K562 (cell line): ENCODE measurements at regions not wholly inside any gene's neighbourhood (a gene's known extent, or its start where the extent isn't known, plus 50 kb on each side); places are given as distances from the start of the nearest gene placed in this dataset.

Experiments
- ARID1B ChIP-seq: fragments of 450-650 bp; IDR thresholded peaks from 2 replicates; pipeline ENCODE4 v1.6.1; 2016; ENCODE audit warnings: antibody characterized with exemption, mild to moderate bottlenecking, inconsistent platforms
- CCAR2 ChIP-seq: fragments of 200-400 bp; formaldehyde crosslinking; IDR thresholded peaks from 2 replicates; pipeline ENCODE4 v1.6.1; 2017; ENCODE audit warnings: mild to moderate bottlenecking, low read depth, low read length
- CHD2 ChIP-seq: IDR thresholded peaks from 2 replicates; pipeline ENCODE4 v1.6.1; 2011; ENCODE audit warnings: low read depth, low read length
- ESRRA ChIP-seq: fragments of 450-650 bp; IDR thresholded peaks from 2 replicates; pipeline ENCODE4 v1.6.1; 2014; ENCODE audit warnings: low read depth, mild to moderate bottlenecking, moderate library complexity, borderline replicate concordance
- FOSL1 ChIP-seq: fragments of 200-800 bp; sonication (Bioruptor generic); conservative IDR thresholded peaks from 2 replicates; pipeline ENCODE4 v1.6.1; 2016; ENCODE audit warnings: missing genetic modification characterization, missing compliant biosample characterization
- GATAD2A ChIP-seq: fragments of 450-650 bp; IDR thresholded peaks from 2 replicates; pipeline ENCODE4 v1.6.1; 2017
- GTF2F1 ChIP-seq: IDR thresholded peaks from 2 replicates; pipeline ENCODE4 v1.6.1; 2011; ENCODE audit warnings: low read depth, low read length, improper control_type of control experiment
- PHF8 ChIP-seq: fragments of 200-600 bp; sonication (generic); IDR thresholded peaks from 2 replicates; pipeline ENCODE4 v1.6.1; 2012; ENCODE audit warnings: mixed run types, mild to moderate bottlenecking, inconsistent platforms, low read length, moderate library complexity, borderline replicate concordance
- RAD51 ChIP-seq: fragments of 450-650 bp; IDR thresholded peaks from 2 replicates; pipeline ENCODE4 v1.7.1; 2016; ENCODE audit warnings: low read depth, mild to moderate bottlenecking, borderline replicate concordance
- RFX5 ChIP-seq: IDR thresholded peaks from 2 replicates; pipeline ENCODE4 v1.6.1; 2011; ENCODE audit warnings: low read depth, mild to moderate bottlenecking, improper control_type of control experiment, low read length
- SOX6 ChIP-seq: fragments of 450-650 bp; IDR thresholded peaks from 2 replicates; pipeline ENCODE4 v1.6.1; 2014; ENCODE audit warnings: mild to moderate bottlenecking
- SP1 ChIP-seq: sonication (generic); formaldehyde crosslinking; IDR thresholded peaks from 2 replicates; pipeline ENCODE4 v1.8.1; 2022; ENCODE audit warnings: mild to moderate bottlenecking, missing genetic modification reagents
- UBTF ChIP-seq, 2 experiments: IDR thresholded peaks; 2 replicates each; pipeline ENCODE4 v1.6.1; 2012; ENCODE audit warnings: improper control_type of control experiment in 2 of 2, low read depth in 2 of 2, low read length in 2 of 2, borderline replicate concordance in 1 of 2
- XRCC4 ChIP-seq: IDR thresholded peaks from one replicate; pipeline ENCODE4 v1.6.1; 2011; ENCODE audit not compliant: insufficient read depth, insufficient read length; ENCODE audit errors: extremely low read depth
- ZFPM2 ChIP-seq: fragments of 250-450 bp; sonication (Bioruptor Pico); IDR thresholded peaks from 2 replicates; pipeline ENCODE4 v1.5.1; 2022; ENCODE audit warnings: mild to moderate bottlenecking
- ZNF232 ChIP-seq: sonication (generic); formaldehyde crosslinking; IDR thresholded peaks from 2 replicates; pipeline ENCODE4 v1.8.0; 2022; ENCODE audit warnings: mild to moderate bottlenecking, missing genetic modification reagents
- ZNF324 ChIP-seq: fragments of 250-450 bp; sonication (Bioruptor Pico); IDR thresholded peaks from 2 replicates; pipeline ENCODE4 v1.4.0; 2020; ENCODE audit warnings: mild to moderate bottlenecking
- ZNF431 ChIP-seq: sonication (generic); formaldehyde crosslinking; IDR thresholded peaks from 2 replicates; pipeline ENCODE4 v1.8.0; 2022; ENCODE audit warnings: mild to moderate bottlenecking, missing genetic modification reagents
- ZNF76 ChIP-seq: fragments of 250-450 bp; sonication (Bioruptor Pico); IDR thresholded peaks from 2 replicates; pipeline ENCODE4 v1.4.0; 2020; ENCODE audit warnings: mild to moderate bottlenecking, moderate library complexity, borderline replicate concordance
- ZNF766 ChIP-seq: fragments of 200-800 bp; sonication (Bioruptor generic); conservative IDR thresholded peaks from 2 replicates; pipeline ENCODE4 v1.6.1; 2016; ENCODE audit warnings: missing genetic modification characterization, missing compliant biosample characterization
- TF ChIP-seq, protein P1 (sequence below): fragments of 450-650 bp; IDR thresholded peaks from 2 replicates; pipeline ENCODE4 v1.6.1; 2017; ENCODE audit warnings: antibody characterized with exemption, mild to moderate bottlenecking

- no peak for TF ChIP-seq ZNF431
- peak; percentile 90 for TF ChIP-seq ZNF766
- peak; percentile 23; the same call in 1 of the 2 replicates for TF ChIP-seq PHF8
- TF ChIP-seq CCAR2: no peak
- TF ChIP-seq ARID1B: no peak
- TF ChIP-seq GTF2F1: no peak
- TF ChIP-seq XRCC4: no peak
- no peak for TF ChIP-seq RFX5
- TF ChIP-seq RAD51: no peak
- TF ChIP-seq, protein P1, sequence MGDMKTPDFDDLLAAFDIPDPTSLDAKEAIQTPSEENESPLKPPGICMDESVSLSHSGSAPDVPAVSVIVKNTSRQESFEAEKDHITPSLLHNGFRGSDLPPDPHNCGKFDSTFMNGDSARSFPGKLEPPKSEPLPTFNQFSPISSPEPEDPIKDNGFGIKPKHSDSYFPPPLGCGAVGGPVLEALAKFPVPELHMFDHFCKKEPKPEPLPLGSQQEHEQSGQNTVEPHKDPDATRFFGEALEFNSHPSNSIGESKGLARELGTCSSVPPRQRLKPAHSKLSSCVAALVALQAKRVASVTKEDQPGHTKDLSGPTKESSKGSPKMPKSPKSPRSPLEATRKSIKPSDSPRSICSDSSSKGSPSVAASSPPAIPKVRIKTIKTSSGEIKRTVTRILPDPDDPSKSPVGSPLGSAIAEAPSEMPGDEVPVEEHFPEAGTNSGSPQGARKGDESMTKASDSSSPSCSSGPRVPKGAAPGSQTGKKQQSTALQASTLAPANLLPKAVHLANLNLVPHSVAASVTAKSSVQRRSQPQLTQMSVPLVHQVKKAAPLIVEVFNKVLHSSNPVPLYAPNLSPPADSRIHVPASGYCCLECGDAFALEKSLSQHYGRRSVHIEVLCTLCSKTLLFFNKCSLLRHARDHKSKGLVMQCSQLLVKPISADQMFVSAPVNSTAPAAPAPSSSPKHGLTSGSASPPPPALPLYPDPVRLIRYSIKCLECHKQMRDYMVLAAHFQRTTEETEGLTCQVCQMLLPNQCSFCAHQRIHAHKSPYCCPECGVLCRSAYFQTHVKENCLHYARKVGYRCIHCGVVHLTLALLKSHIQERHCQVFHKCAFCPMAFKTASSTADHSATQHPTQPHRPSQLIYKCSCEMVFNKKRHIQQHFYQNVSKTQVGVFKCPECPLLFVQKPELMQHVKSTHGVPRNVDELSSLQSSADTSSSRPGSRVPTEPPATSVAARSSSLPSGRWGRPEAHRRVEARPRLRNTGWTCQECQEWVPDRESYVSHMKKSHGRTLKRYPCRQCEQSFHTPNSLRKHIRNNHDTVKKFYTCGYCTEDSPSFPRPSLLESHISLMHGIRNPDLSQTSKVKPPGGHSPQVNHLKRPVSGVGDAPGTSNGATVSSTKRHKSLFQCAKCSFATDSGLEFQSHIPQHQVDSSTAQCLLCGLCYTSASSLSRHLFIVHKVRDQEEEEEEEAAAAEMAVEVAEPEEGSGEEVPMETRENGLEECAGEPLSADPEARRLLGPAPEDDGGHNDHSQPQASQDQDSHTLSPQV: peak; percentile 56; the same call in 1 of the 2 replicates
- no peak for TF ChIP-seq CHD2
- no peak for TF ChIP-seq FOSL1 (tag)
- no peak for TF ChIP-seq ZNF232 (CRISPR knock-in tag)
- TF ChIP-seq GATAD2A: no peak
- TF ChIP-seq SOX6: no peak
- TF ChIP-seq ZNF324 (CRISPR knock-in tag): no peak
- TF ChIP-seq UBTF (IDR thresholded peaks at IDR 0.05; ENCODE audit: borderline replicate concordance in 1 of 2, low read depth in 2 of 2, low read length in 2 of 2): peak in 1 of 2 experiments; percentile 37; a peak in 1 of 4 replicates
- TF ChIP-seq ESRRA: no peak
- no peak for TF ChIP-seq SP1 (CRISPR knock-in tag)
- TF ChIP-seq ZNF76 (CRISPR knock-in tag): no peak
- TF ChIP-seq ZFPM2 (CRISPR knock-in tag): no peak
Measured at GRCh38 chr5:142248853-142249462, 75.9 kb downstream of the SPRY4 start (continued).
